Astrocyte of the spinal cord (primary cell): ENCODE measurements at regions not wholly inside any gene's neighbourhood (a gene's known extent, or its start where the extent isn't known, plus 50 kb on each side); places are given as distances from the start of the nearest gene placed in this dataset.
A peak's percentile ranks its signal among the peaks of the same experiment; 100 is the strongest.

Source experiments
- DNase-seq: peaks from one replicate; pipeline ENCODE4 v3.0.0; 2011; ENCODE audit warnings: low read depth, low spot score
- H3K4me3 ChIP-seq: 2 replicates; pipeline ENCODE4 v1.5.1; 2011; ENCODE audit warnings: low read depth, mild to moderate bottlenecking, low read length, moderate library complexity
- CTCF ChIP-seq: IDR thresholded peaks from 2 replicates; pipeline ENCODE4 v1.5.1; 2012; ENCODE audit warnings: low read depth, mild to moderate bottlenecking, low read length, inconsistent platforms
- in situ Hi-C: cut with HindIII; loops from 2 replicates; pipeline ENCODE4 v1.10.0; 2017; ENCODE audit warnings: low sequenced_read_pairs

GRCh38 chr10:36676756-36677430 lies 448.5 kb upstream of the ANKRD30A start:
- in situ Hi-C loops, result no loop called here
- H3K4me3 ChIP-seq, result no peak overlapping the region
- TF ChIP-seq CTCF, result no peak
- peak; percentile 75 for DNase-seq

- no peak overlapping the region for H3K4me3 ChIP-seq
- in situ Hi-C loops, result no loop called here
- TF ChIP-seq CTCF, result no peak
- DNase-seq, result peak; percentile 13
Observed at GRCh38 chr10:36676321-36676720, 449.1 kb upstream of the ANKRD30A start.

GRCh38 chr10:36675458-36675880 lies 449.9 kb upstream of the ANKRD30A start:
- TF ChIP-seq CTCF, result no peak
- H3K4me3 ChIP-seq, result no peak overlapping the region
- in situ Hi-C loops, result no loop called here
- DNase-seq, result peak; percentile 84

GRCh38 chr10:36671607-36672006 lies 453.8 kb upstream of the ANKRD30A start:
- TF ChIP-seq CTCF, result no peak
- in situ Hi-C loops, result no loop called here
- peak; percentile 78 for DNase-seq
- no peak overlapping the region for H3K4me3 ChIP-seq

- no peak for TF ChIP-seq CTCF
- in situ Hi-C loops, result no loop called here
- H3K4me3 ChIP-seq, result no peak overlapping the region
- DNase-seq, result peak; percentile 29
Observed at GRCh38 chr10:36670621-36671402, 454.6 kb upstream of the ANKRD30A start.

- in situ Hi-C loops, result no loop called here
- no peak for DNase-seq
- no peak overlapping the region for H3K4me3 ChIP-seq
- no peak for TF ChIP-seq CTCF
Observed at GRCh38 chr10:36669615-36670352, 455.6 kb upstream of the ANKRD30A start.
